Fibroblast of lung (primary cell): ENCODE measurements at regions not wholly inside any gene's neighbourhood (a gene's known extent, or its start where the extent isn't known, plus 50 kb on each side); places are given as distances from the start of the nearest gene placed in this dataset.

Source experiments
- DNase-seq, 2 donors: peaks; one replicate each; pipeline versions ENCODE4 v3.0.0 to v3.0.0-alpha.2; 2010; ENCODE audit warnings: low read depth in 2 of 2
- H2AFZ ChIP-seq: 2 replicates; pipeline ENCODE4 v1.5.1; 2012; ENCODE audit warnings: low read length, control low read depth, inconsistent platforms
- H3K27ac ChIP-seq: 2 replicates; pipeline ENCODE4 v1.5.1; 2011; ENCODE audit warnings: low read length, control low read depth; ENCODE audit not compliant: insufficient read depth
- H3K27me3 ChIP-seq: 2 replicates; pipeline ENCODE4 v1.5.1; 2011; ENCODE audit warnings: mild to moderate bottlenecking, low read length; ENCODE audit not compliant: control insufficient read depth, insufficient read depth
- H3K36me3 ChIP-seq: 2 replicates; pipeline ENCODE4 v1.5.1; 2011; ENCODE audit warnings: low read length; ENCODE audit not compliant: control insufficient read depth, insufficient read depth
- H3K4me1 ChIP-seq: 2 replicates; pipeline ENCODE4 v1.5.1; 2011; ENCODE audit warnings: low read length; ENCODE audit not compliant: control insufficient read depth, insufficient read depth; ENCODE audit errors: extremely low read depth
- H3K4me2 ChIP-seq: 2 replicates; pipeline ENCODE4 v1.5.1; 2011; ENCODE audit warnings: low read length, control low read depth; ENCODE audit not compliant: insufficient read depth; ENCODE audit errors: extremely low read depth
- H3K4me3 ChIP-seq, 4 experiments: fragments of 200-600 bp in 1 of 4; sonication (generic) in 1 of 4; replicated peaks in 1 of 4; 2 replicates each; pipeline ENCODE4 v1.5.1; 2011 to 2016; ENCODE audit warnings: low read length in 4 of 4, low read depth in 3 of 4, mild to moderate bottlenecking in 3 of 4, control low read depth in 2 of 4, inconsistent platforms in 1 of 4, mixed read lengths in 1 of 4; ENCODE audit not compliant: insufficient read depth in 1 of 4; ENCODE audit errors: control extremely low read depth in 1 of 4
- H3K79me2 ChIP-seq: 2 replicates; pipeline ENCODE4 v1.5.1; 2012; ENCODE audit warnings: mild to moderate bottlenecking, low read length, inconsistent platforms; ENCODE audit not compliant: control insufficient read depth, insufficient read depth
- H3K9ac ChIP-seq: 2 replicates; pipeline ENCODE4 v1.5.1; 2011; ENCODE audit warnings: mild to moderate bottlenecking, low read length, control low read depth; ENCODE audit not compliant: insufficient read depth
- H3K9me3 ChIP-seq: 2 replicates; pipeline ENCODE4 v1.5.1; 2012; ENCODE audit warnings: low read depth, low read length; ENCODE audit not compliant: control insufficient read depth, insufficient read depth
- H4K20me1 ChIP-seq: 2 replicates; pipeline ENCODE4 v1.5.1; 2011; ENCODE audit warnings: low read length; ENCODE audit not compliant: control insufficient read depth, insufficient read depth; ENCODE audit errors: extremely low read depth
- EZH2 ChIP-seq: IDR thresholded peaks from 2 replicates; pipeline ENCODE4 v1.5.1; 2012; ENCODE audit warnings: low read length, control low read depth, mild to moderate bottlenecking; ENCODE audit errors: missing control alignments
- TF ChIP-seq, protein P1 (sequence below), 2 donors: IDR thresholded peaks in 1 of 2; conservative IDR thresholded peaks in 1 of 2; 1 replicate in 1 of 2; 2 replicates in 1 of 2; pipeline ENCODE4 v1.5.1; 2011 to 2012; ENCODE audit warnings: low read length in 2 of 2, control low read depth in 1 of 2, inconsistent platforms in 1 of 2, low read depth in 1 of 2, mild to moderate bottlenecking in 1 of 2

DNA sequence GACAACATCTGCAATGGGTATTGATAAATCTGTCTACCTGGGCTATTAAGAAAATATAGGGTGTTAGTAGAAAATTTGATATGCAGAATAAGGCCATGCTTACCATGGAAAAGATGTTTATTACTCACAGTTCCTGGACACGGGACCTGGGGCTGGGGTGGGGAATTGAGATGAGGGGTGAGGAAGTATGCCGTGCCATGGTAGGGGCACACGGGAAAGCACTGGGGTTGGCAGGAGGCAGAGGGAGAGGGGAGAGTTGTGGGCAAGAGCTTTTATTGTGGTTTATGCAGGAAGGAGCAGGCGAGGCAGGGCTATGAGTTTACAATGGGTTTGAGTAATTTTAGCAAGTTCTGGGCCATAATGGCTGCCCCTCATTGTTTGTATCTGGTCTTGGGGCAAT is 493.8 kb downstream of the SIPA1L2 start:
- Histone ChIP-seq H3K9me3 (no peaks in the 10 kb centered on the region), H3K79me2 (no peaks in the 10 kb centered on the region)
- TF ChIP-seq, protein P1, sequence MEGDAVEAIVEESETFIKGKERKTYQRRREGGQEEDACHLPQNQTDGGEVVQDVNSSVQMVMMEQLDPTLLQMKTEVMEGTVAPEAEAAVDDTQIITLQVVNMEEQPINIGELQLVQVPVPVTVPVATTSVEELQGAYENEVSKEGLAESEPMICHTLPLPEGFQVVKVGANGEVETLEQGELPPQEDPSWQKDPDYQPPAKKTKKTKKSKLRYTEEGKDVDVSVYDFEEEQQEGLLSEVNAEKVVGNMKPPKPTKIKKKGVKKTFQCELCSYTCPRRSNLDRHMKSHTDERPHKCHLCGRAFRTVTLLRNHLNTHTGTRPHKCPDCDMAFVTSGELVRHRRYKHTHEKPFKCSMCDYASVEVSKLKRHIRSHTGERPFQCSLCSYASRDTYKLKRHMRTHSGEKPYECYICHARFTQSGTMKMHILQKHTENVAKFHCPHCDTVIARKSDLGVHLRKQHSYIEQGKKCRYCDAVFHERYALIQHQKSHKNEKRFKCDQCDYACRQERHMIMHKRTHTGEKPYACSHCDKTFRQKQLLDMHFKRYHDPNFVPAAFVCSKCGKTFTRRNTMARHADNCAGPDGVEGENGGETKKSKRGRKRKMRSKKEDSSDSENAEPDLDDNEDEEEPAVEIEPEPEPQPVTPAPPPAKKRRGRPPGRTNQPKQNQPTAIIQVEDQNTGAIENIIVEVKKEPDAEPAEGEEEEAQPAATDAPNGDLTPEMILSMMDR (conservative IDR thresholded peaks at IDR 0.05 in 1 of 2, IDR thresholded peaks at IDR 0.05 in 1 of 2; ENCODE audit: low read depth in 1 of 2, low read length in 2 of 2), result no peak
- TF ChIP-seq EZH2, result no peak

DNA sequence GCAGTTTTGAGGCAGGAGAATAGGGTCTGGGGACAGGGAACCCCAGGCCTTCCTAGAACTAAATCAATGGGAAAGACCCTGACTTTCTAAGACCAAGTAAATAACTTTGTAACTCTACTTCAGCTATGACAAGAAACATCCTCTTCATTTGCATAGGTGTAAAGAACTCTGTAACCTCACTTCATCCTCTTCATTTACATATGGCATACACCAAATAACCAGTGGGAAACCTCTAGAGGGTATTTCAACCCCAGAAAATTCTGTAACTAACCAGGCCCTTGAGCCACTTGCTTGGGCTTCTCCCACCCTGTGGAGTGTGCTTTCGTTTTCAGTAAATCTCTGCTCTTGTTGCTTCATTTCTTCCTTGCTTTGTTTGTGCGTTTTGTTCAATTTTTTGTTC is 495.6 kb downstream of the SIPA1L2 start:
- Histone ChIP-seq H3K4me3 (no peak overlapping the region), H3K27ac (no peak overlapping the region), H3K79me2 (no peaks in the 10 kb centered on the region), H2AFZ (no peak overlapping the region), H3K36me3 (no peaks in the 10 kb centered on the region), H3K4me2 (no peak overlapping the region), H4K20me1 (no peaks in the 10 kb centered on the region), H3K4me1 (no peaks in the 10 kb centered on the region), H3K9ac (no peak overlapping the region), H3K9me3 (no peaks in the 10 kb centered on the region), H3K27me3 (no peaks in the 10 kb centered on the region)
- TF ChIP-seq, protein P1 (conservative IDR thresholded peaks at IDR 0.05 in 1 of 2, IDR thresholded peaks at IDR 0.05 in 1 of 2; ENCODE audit: low read depth in 1 of 2, low read length in 2 of 2), result no peak
- TF ChIP-seq EZH2, result no peak
- DNase-seq, result no peak

More for the DNA sequence above, 493.8 kb downstream of the SIPA1L2 start:
- H3K9ac ChIP-seq, result no peak overlapping the region
- H3K4me3 ChIP-seq, result no peak overlapping the region
- H4K20me1 ChIP-seq, result no peaks in the 10 kb centered on the region
- no peak overlapping the region for H2AFZ ChIP-seq
- no peaks in the 10 kb centered on the region for H3K36me3 ChIP-seq
- no peak overlapping the region for H3K4me2 ChIP-seq
- DNase-seq, result no peak
- no peak overlapping the region for H3K27ac ChIP-seq
- no peaks in the 10 kb centered on the region for H3K4me1 ChIP-seq
- H3K27me3 ChIP-seq, result no peaks in the 10 kb centered on the region

DNA sequence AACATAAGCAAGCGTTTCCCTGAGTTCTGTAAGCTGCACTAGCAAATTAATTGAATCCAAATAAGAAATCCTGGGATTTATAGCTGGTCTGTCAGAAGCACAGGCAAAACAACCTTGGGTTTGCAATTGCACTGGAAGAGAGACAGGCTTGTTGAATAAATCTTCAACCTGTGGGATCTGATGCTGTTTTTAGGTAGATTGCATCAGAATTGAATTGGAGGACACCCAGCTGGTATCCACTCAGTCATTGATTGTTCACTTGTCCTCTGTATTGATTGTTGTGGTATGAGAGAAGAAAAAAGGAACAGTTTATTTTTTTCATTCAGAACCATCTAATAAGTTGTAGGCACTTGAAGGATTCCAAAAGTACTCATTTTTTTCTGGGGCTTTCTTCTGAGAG is 497.4 kb downstream of the SIPA1L2 start:
- no peak overlapping the region for H3K9ac ChIP-seq
- no peak overlapping the region for H3K27ac ChIP-seq
- H3K4me2 ChIP-seq, result no peak overlapping the region
- no peak overlapping the region for H2AFZ ChIP-seq
- TF ChIP-seq, protein P1 (conservative IDR thresholded peaks at IDR 0.05 in 1 of 2, IDR thresholded peaks at IDR 0.05 in 1 of 2; ENCODE audit: low read depth in 1 of 2, low read length in 2 of 2), result no peak
- TF ChIP-seq EZH2, result no peak
- no peaks in the 10 kb centered on the region for H3K4me1 ChIP-seq
- no peak overlapping the region for H3K4me3 ChIP-seq
- no peak for DNase-seq
- no peaks in the 10 kb centered on the region for H3K9me3 ChIP-seq
- H3K36me3 ChIP-seq, result no peaks in the 10 kb centered on the region
- H3K27me3 ChIP-seq, result no peaks in the 10 kb centered on the region
- no peaks in the 10 kb centered on the region for H4K20me1 ChIP-seq
- H3K79me2 ChIP-seq, result no peaks in the 10 kb centered on the region
